ENCODE measurements at regions not wholly inside any gene's neighbourhood (a gene's known extent, or its start where the extent isn't known, plus 50 kb on each side); places are given as distances from the start of the nearest gene placed in this dataset.
A peak's percentile ranks its signal among the peaks of the same experiment; 100 is the strongest.

DNA sequence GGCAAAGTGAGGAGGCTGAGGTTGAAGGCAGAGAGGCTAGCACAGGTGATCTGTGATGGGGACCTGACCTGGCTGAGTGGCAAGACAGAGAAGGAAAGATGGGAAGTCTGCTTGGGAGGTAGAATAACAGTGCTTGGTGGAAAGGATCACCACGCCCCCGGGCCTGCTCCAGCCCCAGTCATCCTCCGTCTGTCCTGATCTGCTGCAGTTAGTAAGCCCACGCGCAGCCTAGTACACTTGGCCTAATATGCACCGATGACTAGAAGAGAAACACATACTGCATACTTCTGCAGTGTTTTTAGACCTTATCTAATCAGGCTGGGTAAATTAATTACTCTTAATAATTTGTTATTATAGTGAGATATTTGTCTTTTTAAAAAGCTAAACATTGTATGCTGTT, 103.7 kb upstream of the KLF3 start:
- H3K9me3 ChIP-seq: no peaks in the 10 kb centered on the region
- intact Hi-C loops (cut with DNase I): no loop called here
- no peak overlapping the region for H3K9ac ChIP-seq (ENCODE audit: low read depth in 2 of 2, low read length in 2 of 2)
- no peaks in the 10 kb centered on the region for H3K4me1 ChIP-seq
- TF ChIP-seq, protein P1, sequence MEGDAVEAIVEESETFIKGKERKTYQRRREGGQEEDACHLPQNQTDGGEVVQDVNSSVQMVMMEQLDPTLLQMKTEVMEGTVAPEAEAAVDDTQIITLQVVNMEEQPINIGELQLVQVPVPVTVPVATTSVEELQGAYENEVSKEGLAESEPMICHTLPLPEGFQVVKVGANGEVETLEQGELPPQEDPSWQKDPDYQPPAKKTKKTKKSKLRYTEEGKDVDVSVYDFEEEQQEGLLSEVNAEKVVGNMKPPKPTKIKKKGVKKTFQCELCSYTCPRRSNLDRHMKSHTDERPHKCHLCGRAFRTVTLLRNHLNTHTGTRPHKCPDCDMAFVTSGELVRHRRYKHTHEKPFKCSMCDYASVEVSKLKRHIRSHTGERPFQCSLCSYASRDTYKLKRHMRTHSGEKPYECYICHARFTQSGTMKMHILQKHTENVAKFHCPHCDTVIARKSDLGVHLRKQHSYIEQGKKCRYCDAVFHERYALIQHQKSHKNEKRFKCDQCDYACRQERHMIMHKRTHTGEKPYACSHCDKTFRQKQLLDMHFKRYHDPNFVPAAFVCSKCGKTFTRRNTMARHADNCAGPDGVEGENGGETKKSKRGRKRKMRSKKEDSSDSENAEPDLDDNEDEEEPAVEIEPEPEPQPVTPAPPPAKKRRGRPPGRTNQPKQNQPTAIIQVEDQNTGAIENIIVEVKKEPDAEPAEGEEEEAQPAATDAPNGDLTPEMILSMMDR (IDR thresholded peaks at IDR 0.05): no peak
- no peaks in the 10 kb centered on the region for H3K36me3 ChIP-seq
- H3K4me3 ChIP-seq: no peak overlapping the region
- no peak overlapping the region for H3K27ac ChIP-seq
- H3K27me3 ChIP-seq: no peaks in the 10 kb centered on the region
- no peak for DNase-seq

DNA sequence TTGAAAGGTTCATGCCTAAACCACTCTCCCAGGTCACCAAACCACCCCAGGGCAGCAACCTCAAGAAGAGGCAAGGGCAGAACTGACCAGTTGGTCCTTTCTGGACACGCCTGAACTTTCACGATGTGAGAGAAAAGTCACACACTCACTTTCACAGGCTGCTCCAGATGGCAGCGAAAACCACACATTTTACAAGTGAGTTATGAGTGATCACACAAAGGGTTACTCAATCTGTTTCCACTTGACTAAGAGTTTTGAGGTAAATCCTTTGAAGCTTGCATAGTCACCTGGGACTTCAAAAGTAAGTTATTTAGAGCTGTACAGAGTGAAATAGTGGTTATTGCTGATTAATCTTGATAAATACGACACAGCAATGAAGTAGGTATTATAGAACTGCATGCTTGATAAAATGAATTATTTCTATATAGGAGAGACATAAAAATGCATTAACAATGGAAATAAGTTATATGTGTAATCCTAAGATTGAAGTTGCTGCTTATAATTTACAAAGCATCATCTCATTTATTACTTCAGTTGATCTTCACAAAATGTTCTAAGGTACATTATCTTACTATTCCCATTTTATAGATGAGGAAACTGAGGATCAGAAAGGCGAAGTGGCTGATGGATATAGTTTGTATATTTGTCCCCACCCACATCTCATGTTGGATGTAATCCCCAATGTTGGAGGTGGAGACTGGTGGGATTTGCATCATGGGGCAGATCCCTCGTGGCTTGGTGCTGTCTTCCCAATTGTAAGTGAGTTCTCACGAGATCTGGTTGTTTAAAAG, 103.0 kb upstream of the KLF3 start:
- no peaks in the 10 kb centered on the region for H3K9me3 ChIP-seq
- H3K27me3 ChIP-seq: no peaks in the 10 kb centered on the region
- H3K4me3 ChIP-seq: no peak overlapping the region
- TF ChIP-seq, protein P1 (IDR thresholded peaks at IDR 0.05): no peak
- DNase-seq: no peak
- H3K4me1 ChIP-seq: no peaks in the 10 kb centered on the region
- H3K9ac ChIP-seq (ENCODE audit: low read depth in 2 of 2, low read length in 2 of 2): no peak overlapping the region
- no peaks in the 10 kb centered on the region for H3K36me3 ChIP-seq
- intact Hi-C loops (cut with DNase I): no loop called here
- no peak overlapping the region for H3K27ac ChIP-seq

DNA sequence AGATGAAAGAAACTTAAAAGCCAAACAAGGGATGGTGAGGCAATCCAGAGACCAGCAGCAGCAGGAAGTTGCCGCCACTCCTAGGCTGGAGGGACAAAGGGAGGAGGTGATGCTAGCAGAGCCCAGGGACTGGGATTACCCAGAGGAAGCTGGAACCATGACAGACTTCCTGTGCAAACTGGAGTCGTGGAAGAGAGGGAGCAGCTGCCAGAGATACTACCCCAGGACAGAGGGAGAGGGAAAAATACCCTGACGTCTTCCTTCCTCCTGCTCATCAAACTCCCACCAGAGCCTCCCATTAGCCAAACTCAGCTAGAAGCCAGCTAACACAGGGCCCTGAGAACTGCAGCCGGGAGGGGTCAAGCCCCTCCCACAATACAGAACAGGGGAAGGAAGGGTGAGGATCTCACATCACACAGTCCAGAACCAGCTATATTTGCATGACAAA, 101.2 kb upstream of the KLF3 start:
- Histone ChIP-seq H3K36me3 (no peaks in the 10 kb centered on the region), H3K9ac (ENCODE audit: low read depth in 2 of 2, low read length in 2 of 2) (no peak overlapping the region), H3K27me3 (no peaks in the 10 kb centered on the region), H3K4me1 (no peaks in the 10 kb centered on the region), H3K9me3 (no peaks in the 10 kb centered on the region), H3K4me3 (no peak overlapping the region), H3K27ac (no peak overlapping the region)
- TF ChIP-seq, protein P1 (IDR thresholded peaks at IDR 0.05): no peak
- intact Hi-C loops (cut with DNase I): no loop called here
- DNase-seq: peak; percentile 49

DNA sequence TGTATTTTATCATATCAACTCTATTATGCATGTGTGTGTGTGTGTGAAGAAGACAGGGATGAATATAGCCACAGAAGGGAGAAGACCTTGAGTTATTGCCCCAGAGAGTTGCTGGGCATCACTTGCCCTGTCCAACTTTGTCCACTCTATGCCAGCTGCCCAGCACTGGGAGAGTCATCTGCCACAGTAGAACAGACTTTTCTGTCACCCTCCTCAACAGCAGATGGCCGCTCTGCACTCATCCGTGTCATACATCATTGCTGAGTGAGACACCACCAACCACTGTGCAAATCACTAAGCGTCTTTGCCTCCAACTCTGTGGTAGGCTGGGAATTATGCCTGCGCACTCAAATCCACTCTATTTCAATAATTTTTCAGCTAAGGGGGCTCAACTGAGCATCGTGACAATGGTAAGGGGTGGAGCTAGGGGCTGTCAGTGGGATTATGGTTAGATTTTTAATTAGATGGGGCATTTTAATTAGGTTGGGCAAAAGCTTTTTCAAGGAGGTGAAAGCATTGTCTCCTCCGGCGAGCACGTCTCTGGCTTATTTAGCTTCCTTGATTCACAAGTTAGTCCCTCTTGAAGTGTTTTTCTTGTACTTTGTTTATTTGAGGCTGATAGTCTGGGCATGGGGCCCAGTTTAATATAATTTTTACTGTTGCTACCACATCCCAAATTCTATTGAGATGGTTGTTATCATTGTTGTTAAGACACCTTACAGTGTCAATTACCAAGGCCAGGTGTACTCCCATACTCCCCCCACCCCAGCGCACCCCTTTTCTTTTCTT, 100.1 kb upstream of the KLF3 start:
- H3K9me3 ChIP-seq: no peaks in the 10 kb centered on the region
- H3K27ac ChIP-seq: no peak overlapping the region
- H3K4me1 ChIP-seq: no peaks in the 10 kb centered on the region
- no peak for DNase-seq
- intact Hi-C loops (cut with DNase I): no loop called here
- H3K4me3 ChIP-seq: no peak overlapping the region
- no peak overlapping the region for H3K9ac ChIP-seq (ENCODE audit: low read depth in 2 of 2, low read length in 2 of 2)
- TF ChIP-seq, protein P1 (IDR thresholded peaks at IDR 0.05): no peak
- no peaks in the 10 kb centered on the region for H3K27me3 ChIP-seq
- H3K36me3 ChIP-seq: no peaks in the 10 kb centered on the region

DNA sequence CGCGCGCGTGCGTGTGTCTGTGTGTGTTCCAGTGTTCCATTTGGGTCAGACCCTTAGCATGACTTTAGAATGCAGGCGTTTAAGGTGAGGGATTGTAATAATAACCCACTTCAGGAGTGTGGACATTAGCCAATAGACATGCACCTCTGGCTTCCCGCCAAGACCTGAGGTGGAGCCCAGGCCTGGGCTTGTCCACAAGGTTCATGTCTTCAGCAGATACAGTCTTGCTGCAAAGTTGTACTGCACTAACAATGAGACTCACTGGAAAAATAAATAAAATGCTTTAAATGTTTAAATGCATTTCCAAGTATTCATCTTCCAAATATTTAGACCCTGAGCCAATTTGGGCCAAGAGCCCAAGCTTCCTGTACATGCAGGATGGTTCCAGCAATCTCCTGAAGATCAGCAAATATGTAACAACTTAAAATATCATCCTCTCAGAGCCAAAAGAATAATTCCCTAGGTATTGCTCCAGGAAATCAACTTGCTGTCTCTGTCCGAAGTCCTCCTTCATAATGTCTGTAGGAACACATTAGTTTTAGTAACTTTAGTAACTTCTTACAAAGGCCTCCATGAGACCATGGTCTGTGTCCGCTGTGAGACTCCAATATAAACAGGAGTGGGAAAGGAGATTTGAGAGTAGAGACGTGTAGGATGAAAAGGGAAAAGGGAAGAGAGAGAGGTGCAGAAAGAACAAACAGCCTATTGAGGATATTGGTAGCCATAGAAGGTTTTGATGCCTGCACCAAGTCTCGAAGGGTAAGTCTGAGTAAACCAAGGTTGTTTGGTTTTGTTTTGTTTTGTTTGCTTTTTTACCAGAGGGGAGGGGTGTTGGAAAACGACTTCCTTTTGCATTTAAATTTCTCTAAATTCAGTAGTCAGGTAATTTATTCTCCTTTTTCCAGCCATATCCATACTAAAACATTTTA, 98.5 kb upstream of the KLF3 start:
- Histone ChIP-seq H3K36me3 (no peaks in the 10 kb centered on the region), H3K4me3 (no peak overlapping the region), H3K4me1 (no peaks in the 10 kb centered on the region), H3K27ac (peak overlapping the region; percentile 20), H3K27me3 (no peaks in the 10 kb centered on the region), H3K9ac (ENCODE audit: low read depth in 2 of 2, low read length in 2 of 2) (no peak overlapping the region), H3K9me3 (no peaks in the 10 kb centered on the region)
- TF ChIP-seq, protein P1 (IDR thresholded peaks at IDR 0.05): no peak
- peak; percentile 52 for DNase-seq
- intact Hi-C loops (cut with DNase I): no loop called here

Data from colonic mucosa (tissue), 4 donors.